Mesodermal cell (in vitro differentiated cells): ENCODE measurements at regions not wholly inside any gene's neighbourhood (a gene's known extent, or its start where the extent isn't known, plus 50 kb on each side); places are given as distances from the start of the nearest gene placed in this dataset.

Source experiments
- H3K27ac ChIP-seq: 2 replicates; pipeline ENCODE4 v1.7.0; 2013; ENCODE audit warnings: mild to moderate bottlenecking, low read depth, low read length, moderate library complexity; ENCODE audit not compliant: severe bottlenecking
- H3K36me3 ChIP-seq: 2 replicates; pipeline ENCODE4 v1.7.1; 2013; ENCODE audit warnings: mild to moderate bottlenecking, low read length, moderate library complexity; ENCODE audit not compliant: control insufficient read depth, insufficient read depth
- H3K4me1 ChIP-seq: one replicate; pipeline ENCODE4 v1.7.1; 2013; ENCODE audit warnings: mild to moderate bottlenecking, low read length; ENCODE audit not compliant: insufficient read depth, control insufficient read depth, poor library complexity, severe bottlenecking
- H3K4me3 ChIP-seq: 2 replicates; pipeline ENCODE4 v1.7.0; 2013; ENCODE audit warnings: low read length, control low read depth, mild to moderate bottlenecking; ENCODE audit not compliant: insufficient read depth, poor library complexity, severe bottlenecking; ENCODE audit errors: extremely low read depth
- H3K9me3 ChIP-seq: 2 replicates; pipeline ENCODE4 v1.7.1; 2013; ENCODE audit warnings: mild to moderate bottlenecking, low read length, moderate library complexity; ENCODE audit not compliant: control insufficient read depth
- WGBS, 2 experiments: methylation state at CpG; one replicate each; pipeline ENCODE4 v1.1.5; 2013; ENCODE audit warnings: missing lambda C conversion rate in 2 of 2; ENCODE audit not compliant: insufficient coverage in 2 of 2; 5-methylcytosine and 5-hydroxymethylcytosine counted together

GRCh38 chr14:60563113-60563512 lies 54.2 kb downstream of the SIX6 start:
- Histone ChIP-seq H3K4me3 (no peak overlapping the region), H3K4me1 (no peaks in the 10 kb centered on the region), H3K27ac (no peak overlapping the region), H3K9me3 (no peaks in the 10 kb centered on the region), H3K36me3 (no peaks in the 10 kb centered on the region)
- WGBS, 2 experiments, result 0% methylated on average over 1 of the region's 2 CpGs

GRCh38 chr14:60565211-60565610 lies 56.3 kb downstream of the SIX6 start:
- WGBS, 2 experiments, result 90 to 98% methylated on average over 4 of the region's 6 CpGs
- Histone ChIP-seq H3K27ac (no peak overlapping the region), H3K9me3 (no peaks in the 10 kb centered on the region), H3K4me3 (no peak overlapping the region), H3K36me3 (no peaks in the 10 kb centered on the region), H3K4me1 (no peaks in the 10 kb centered on the region)

- Histone ChIP-seq H3K9me3 (no peaks in the 10 kb centered on the region), H3K27ac (no peak overlapping the region), H3K36me3 (no peaks in the 10 kb centered on the region), H3K4me1 (no peaks in the 10 kb centered on the region), H3K4me3 (no peak overlapping the region)
- WGBS, 2 experiments, result 74 to 97% methylated on average over 2 to 4 of the region's 5 CpGs
Observed at GRCh38 chr14:60566101-60566500, 57.2 kb downstream of the SIX6 start.

- WGBS, 2 experiments, result 95% methylated on average over 2 of the region's 4 CpGs; no CpG with 5 or more reads in 1 of the 2 experiments
- no peaks in the 10 kb centered on the region for H3K36me3 ChIP-seq
- no peak overlapping the region for H3K27ac ChIP-seq
- no peaks in the 10 kb centered on the region for H3K9me3 ChIP-seq
- H3K4me1 ChIP-seq, result no peaks in the 10 kb centered on the region
- no peak overlapping the region for H3K4me3 ChIP-seq
Observed at GRCh38 chr14:60573943-60574495, 65.1 kb downstream of the SIX6 start.

- WGBS, 2 experiments, result 89 to 95% methylated on average over 2 of the region's 2 CpGs
Observed at GRCh38 chr14:60575008-60575407, 66.1 kb downstream of the SIX6 start.

GRCh38 chr14:60585676-60586075 lies 63.6 kb downstream of the SIX1 start:
- Histone ChIP-seq H3K27ac (no peak overlapping the region), H3K4me1 (no peaks in the 10 kb centered on the region), H3K4me3 (no peak overlapping the region), H3K9me3 (no peaks in the 10 kb centered on the region), H3K36me3 (no peaks in the 10 kb centered on the region)
- WGBS, 2 experiments, result no CpG with 5 or more reads among the region's 3 CpGs

More at GRCh38 chr14:60575008-60575407, 66.1 kb downstream of the SIX6 start:
- no peak overlapping the region for H3K4me3 ChIP-seq
- H3K36me3 ChIP-seq, result no peaks in the 10 kb centered on the region
- H3K27ac ChIP-seq, result no peak overlapping the region
- H3K9me3 ChIP-seq, result no peaks in the 10 kb centered on the region
- H3K4me1 ChIP-seq, result no peaks in the 10 kb centered on the region

GRCh38 chr14:60589442-60589841 lies 59.8 kb downstream of the SIX1 start:
- no peak overlapping the region for H3K27ac ChIP-seq
- H3K4me1 ChIP-seq, result peaks cover 3% of the 10 kb centered on the region
- no peak overlapping the region for H3K4me3 ChIP-seq
- no peaks in the 10 kb centered on the region for H3K36me3 ChIP-seq
- no CpG with 5 or more reads among the region's 1 CpG for WGBS, 2 experiments
- no peaks in the 10 kb centered on the region for H3K9me3 ChIP-seq

GRCh38 chr14:60590991-60591414 lies 58.3 kb downstream of the SIX1 start:
- H3K36me3 ChIP-seq, result no peaks in the 10 kb centered on the region
- H3K27ac ChIP-seq, result peak overlapping the region; percentile 36
- no peak overlapping the region for H3K4me3 ChIP-seq
- H3K9me3 ChIP-seq, result no peaks in the 10 kb centered on the region
- no CpG with 5 or more reads among the region's 1 CpG for WGBS, 2 experiments
- H3K4me1 ChIP-seq, result peaks cover 3% of the 10 kb centered on the region
